Thymus (tissue), 11 donors: ENCODE measurements at regions not wholly inside any gene's neighbourhood (a gene's known extent, or its start where the extent isn't known, plus 50 kb on each side); places are given as distances from the start of the nearest gene placed in this dataset.
"Not testable (repeated sequence)": the region's sequence is repeated elsewhere in the genome, so short reads cannot be mapped to it uniquely, and the experiment has no call there.

Source experiments
- DNase-seq, 9 donors: peaks; one replicate each; pipeline ENCODE4 v3.0.0-alpha.2; 2013; ENCODE audit warnings: low spot score in 9 of 9, low read depth in 6 of 9, missing footprints in 1 of 9
- H3K27ac ChIP-seq, 2 donors: one replicate each; pipeline ENCODE4 v1.5.1; 2013; ENCODE audit warnings: control low read depth in 1 of 2, low read depth in 1 of 2, low read length in 1 of 2, mild to moderate bottlenecking in 1 of 2, moderate library complexity in 1 of 2
- H3K27me3 ChIP-seq, 2 donors: one replicate each; pipeline ENCODE4 v1.5.1; 2013; ENCODE audit warnings: low read length in 1 of 2; ENCODE audit not compliant: control insufficient read depth in 2 of 2, insufficient read depth in 1 of 2
- H3K36me3 ChIP-seq, 2 donors: one replicate each; pipeline ENCODE4 v1.5.1; 2013; ENCODE audit warnings: low read length in 1 of 2, mild to moderate bottlenecking in 1 of 2, moderate library complexity in 1 of 2; ENCODE audit not compliant: control insufficient read depth in 2 of 2, insufficient read depth in 2 of 2
- H3K4me1 ChIP-seq, 2 donors: one replicate each; pipeline ENCODE4 v1.5.1; 2013; ENCODE audit warnings: low read length in 2 of 2; ENCODE audit not compliant: control insufficient read depth in 2 of 2, insufficient read depth in 2 of 2
- H3K4me3 ChIP-seq, 2 donors: one replicate each; pipeline ENCODE4 v1.5.1; 2013; ENCODE audit warnings: low read length in 2 of 2, control low read depth in 1 of 2, mild to moderate bottlenecking in 1 of 2
- H3K9me3 ChIP-seq, 2 donors: one replicate each; pipeline ENCODE4 v1.5.1; 2013; ENCODE audit warnings: low read length in 1 of 2, mild to moderate bottlenecking in 1 of 2; ENCODE audit not compliant: control insufficient read depth in 2 of 2, insufficient read depth in 1 of 2
- WGBS: extraction: QIAGEN DNeasy Blood & Tissue Kit; methylation state at CpG from one replicate; pipeline ENCODE4 v1.1.7; 2013; 5-methylcytosine and 5-hydroxymethylcytosine counted together
- donor health status: healthy.

GRCh38 chr15:60172143-60172542 lies 168.0 kb downstream of the FOXB1 start:
- Histone ChIP-seq H3K36me3 (no peaks in the 10 kb centered on the region), H3K9me3 (no peaks in the 10 kb centered on the region), H3K4me3 (no peak overlapping the region), H3K27ac (no peak overlapping the region), H3K4me1 (no peaks in the 10 kb centered on the region), H3K27me3 (no peaks in the 10 kb centered on the region)
- 53% methylated on average over 1 of the region's 1 CpG for WGBS
- no peak for DNase-seq

- DNase-seq: peak in 8 of 9 donors; percentile 7 to 65 (median 34)
- Histone ChIP-seq H3K4me3 (no peak overlapping the region), H3K27ac (no peak overlapping the region), H3K27me3 (no peaks in the 10 kb centered on the region), H3K36me3 (no peaks in the 10 kb centered on the region), H3K4me1 (no peaks in the 10 kb centered on the region), H3K9me3 (no peaks in the 10 kb centered on the region)
- WGBS: 78% methylated on average over 2 of the region's 2 CpGs
Measured at GRCh38 chr15:60179786-60180391, 175.8 kb downstream of the FOXB1 start.

- H3K9me3 ChIP-seq, H3K27ac ChIP-seq, DNase-seq, H3K4me1 ChIP-seq, H3K36me3 ChIP-seq, H3K27me3 ChIP-seq, H3K4me3 ChIP-seq: not testable (repeated sequence)
- 96% methylated on average over 11 of the region's 11 CpGs for WGBS
Measured at GRCh38 chr15:60181957-60182356, 177.8 kb downstream of the FOXB1 start.

- DNase-seq: no peak
- Histone ChIP-seq H3K9me3 (no peaks in the 10 kb centered on the region), H3K36me3 (no peaks in the 10 kb centered on the region), H3K27me3 (no peaks in the 10 kb centered on the region), H3K4me1 (no peaks in the 10 kb centered on the region), H3K4me3 (no peak overlapping the region), H3K27ac (no peak overlapping the region)
- 94% methylated on average over 6 of the region's 6 CpGs for WGBS
Measured at GRCh38 chr15:60183366-60183765, 179.3 kb downstream of the FOXB1 start.

GRCh38 chr15:60184579-60184978 lies 180.5 kb downstream of the FOXB1 start:
- H3K27ac ChIP-seq: no peak overlapping the region
- WGBS: 98% methylated on average over 8 of the region's 8 CpGs
- H3K36me3 ChIP-seq: no peaks in the 10 kb centered on the region

GRCh38 chr15:60191016-60191415 lies 186.9 kb downstream of the FOXB1 start:
- Histone ChIP-seq H3K4me3 (no peak overlapping the region), H3K27me3 (no peaks in the 10 kb centered on the region), H3K4me1 (no peaks in the 10 kb centered on the region), H3K36me3 (no peaks in the 10 kb centered on the region), H3K9me3 (no peaks in the 10 kb centered on the region), H3K27ac (no peak overlapping the region)
- WGBS: 94% methylated on average over 6 of the region's 6 CpGs
- DNase-seq: no peak

More at GRCh38 chr15:60184579-60184978, 180.5 kb downstream of the FOXB1 start:
- no peak for DNase-seq
- no peaks in the 10 kb centered on the region for H3K9me3 ChIP-seq
- H3K4me1 ChIP-seq: no peaks in the 10 kb centered on the region
- no peak overlapping the region for H3K4me3 ChIP-seq
- no peaks in the 10 kb centered on the region for H3K27me3 ChIP-seq

GRCh38 chr15:60191821-60192220 lies 187.7 kb downstream of the FOXB1 start:
- DNase-seq: no peak
- no peaks in the 10 kb centered on the region for H3K36me3 ChIP-seq
- WGBS: 97% methylated on average over 2 of the region's 2 CpGs
- H3K27me3 ChIP-seq: no peaks in the 10 kb centered on the region
- no peak overlapping the region for H3K27ac ChIP-seq
- H3K4me1 ChIP-seq: no peaks in the 10 kb centered on the region
- no peak overlapping the region for H3K4me3 ChIP-seq
- peaks cover 0 to 2% of the 10 kb centered on the region in 2 donors for H3K9me3 ChIP-seq

GRCh38 chr15:60195611-60196010 lies 191.5 kb downstream of the FOXB1 start:
- Histone ChIP-seq H3K36me3 (no peaks in the 10 kb centered on the region), H3K27ac (no peak overlapping the region), H3K4me1 (no peaks in the 10 kb centered on the region), H3K4me3 (no peak overlapping the region), H3K27me3 (no peaks in the 10 kb centered on the region), H3K9me3 (peaks cover 0 to 2% of the 10 kb centered on the region in 2 donors)
- no peak for DNase-seq
- WGBS: 92% methylated on average over 1 of the region's 1 CpG

- Histone ChIP-seq H3K9me3 (no peaks in the 10 kb centered on the region), H3K27me3 (no peaks in the 10 kb centered on the region)
- 94% methylated on average over 11 of the region's 11 CpGs for WGBS
Measured at GRCh38 chr15:60204131-60204885, 193.5 kb downstream of the ANXA2 start.

More at GRCh38 chr15:60204131-60204885, 193.5 kb downstream of the ANXA2 start:
- no peak overlapping the region for H3K4me3 ChIP-seq
- no peak overlapping the region for H3K27ac ChIP-seq
- no peak for DNase-seq
- no peaks in the 10 kb centered on the region for H3K4me1 ChIP-seq
- no peaks in the 10 kb centered on the region for H3K36me3 ChIP-seq
